ENCODE measurements at regions not wholly inside any gene's neighbourhood (a gene's known extent, or its start where the extent isn't known, plus 50 kb on each side); places are given as distances from the start of the nearest gene placed in this dataset.

GRCh38 chr6:33874136-33874760, 70.4 kb upstream of the MLN start:
- TF ChIP-seq CTCF (conservative IDR thresholded peaks at IDR 0.05), result no peak
- H3K27ac ChIP-seq, result no peak overlapping the region

DNA sequence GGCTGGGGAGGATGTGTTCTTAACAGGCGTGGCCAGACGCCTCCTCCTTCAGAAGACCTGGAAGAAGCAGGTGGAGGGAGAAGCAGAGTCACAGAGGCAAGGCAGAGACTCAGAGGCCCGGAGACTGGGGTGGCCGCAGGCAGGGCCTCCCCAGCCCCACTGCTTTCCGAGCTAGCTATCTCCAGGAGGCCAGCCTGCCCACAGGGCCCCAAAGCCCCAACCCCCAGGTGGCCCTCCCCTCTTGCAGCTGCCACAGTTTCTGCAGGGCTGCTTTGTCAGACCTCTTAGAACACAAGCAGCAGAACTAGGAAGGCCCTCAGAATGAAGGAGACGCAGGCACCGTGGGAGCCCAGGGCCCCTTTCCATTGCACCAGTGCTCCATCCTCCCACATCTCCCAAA, 69.0 kb upstream of the MLN start:
- TF ChIP-seq CTCF (conservative IDR thresholded peaks at IDR 0.05), result no peak
- no peak overlapping the region for H3K27ac ChIP-seq

DNA sequence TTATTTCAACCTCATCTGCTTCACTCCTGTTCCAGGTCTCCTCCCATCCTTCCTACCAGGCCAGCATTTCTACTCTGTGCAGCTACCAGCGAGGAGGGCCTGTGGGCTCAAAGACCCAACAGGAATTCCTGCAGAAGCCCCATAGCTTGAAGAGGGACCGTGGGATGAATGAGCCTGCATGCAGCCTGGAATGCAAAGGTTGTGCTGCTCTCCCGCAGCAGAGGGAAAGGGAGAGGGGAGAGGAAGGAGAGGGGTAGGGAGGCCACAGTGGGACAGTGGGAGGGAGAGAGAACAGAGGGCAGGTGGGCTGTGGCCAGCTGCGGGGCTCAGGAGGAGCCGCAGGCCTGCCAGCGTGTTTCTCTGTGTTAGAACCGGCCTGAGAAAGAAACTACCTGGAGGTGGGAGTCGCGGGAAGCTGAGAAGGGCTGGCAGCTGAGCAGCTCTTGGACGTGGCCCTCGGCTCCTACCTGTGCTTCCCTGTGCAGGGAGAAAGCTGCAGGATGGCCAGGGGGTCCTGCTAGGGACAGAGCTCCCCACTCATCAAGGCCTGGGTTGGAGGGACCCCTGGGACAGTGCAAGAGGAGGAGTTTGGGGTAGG, 66.1 kb upstream of the MLN start:
- no peak for TF ChIP-seq CTCF (conservative IDR thresholded peaks at IDR 0.05)
- no peak overlapping the region for H3K27ac ChIP-seq

DNA sequence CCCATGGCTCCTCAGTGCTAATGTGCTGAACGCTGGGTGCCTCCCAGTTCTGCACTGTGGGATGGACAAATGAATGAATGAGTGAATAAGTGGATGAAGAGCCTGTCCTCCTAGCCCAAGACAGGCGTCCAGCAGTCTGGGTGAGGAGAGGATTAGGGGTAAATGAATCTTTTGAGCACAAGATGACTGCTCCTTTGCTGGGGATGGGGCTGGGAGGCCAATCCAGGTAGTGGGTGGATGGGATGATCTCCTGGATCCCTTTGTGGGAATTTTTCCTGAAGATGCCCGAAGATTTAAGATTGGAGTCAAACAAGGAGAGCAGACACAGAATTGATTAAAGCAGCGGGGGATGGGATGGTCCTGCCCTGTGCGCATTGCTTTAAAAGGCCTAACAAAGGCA, 65.3 kb upstream of the MLN start:
- TF ChIP-seq CTCF (conservative IDR thresholded peaks at IDR 0.05), result no peak
- no peak overlapping the region for H3K27ac ChIP-seq

DNA sequence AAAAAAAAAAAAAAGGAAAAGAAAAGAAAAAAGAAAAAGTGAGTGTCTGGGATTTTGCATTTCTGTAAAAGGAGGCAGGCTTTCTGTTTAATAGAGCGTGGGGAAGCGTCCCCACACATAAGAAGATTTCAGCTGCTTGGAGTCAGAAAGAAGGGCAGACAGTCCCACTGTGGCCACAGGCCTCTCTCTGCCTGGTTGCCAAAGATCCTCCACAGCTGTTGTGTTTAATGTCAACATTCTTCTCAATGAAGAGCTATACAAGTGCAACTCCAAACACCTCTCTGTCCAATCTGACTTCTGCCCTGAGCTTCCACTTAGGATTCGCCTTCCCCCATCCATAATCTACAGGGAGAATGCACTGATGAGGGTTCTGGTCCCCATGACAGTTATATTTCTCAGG, 64.3 kb upstream of the MLN start:
- no peak for TF ChIP-seq CTCF (conservative IDR thresholded peaks at IDR 0.05)
- no peak overlapping the region for H3K27ac ChIP-seq

DNA sequence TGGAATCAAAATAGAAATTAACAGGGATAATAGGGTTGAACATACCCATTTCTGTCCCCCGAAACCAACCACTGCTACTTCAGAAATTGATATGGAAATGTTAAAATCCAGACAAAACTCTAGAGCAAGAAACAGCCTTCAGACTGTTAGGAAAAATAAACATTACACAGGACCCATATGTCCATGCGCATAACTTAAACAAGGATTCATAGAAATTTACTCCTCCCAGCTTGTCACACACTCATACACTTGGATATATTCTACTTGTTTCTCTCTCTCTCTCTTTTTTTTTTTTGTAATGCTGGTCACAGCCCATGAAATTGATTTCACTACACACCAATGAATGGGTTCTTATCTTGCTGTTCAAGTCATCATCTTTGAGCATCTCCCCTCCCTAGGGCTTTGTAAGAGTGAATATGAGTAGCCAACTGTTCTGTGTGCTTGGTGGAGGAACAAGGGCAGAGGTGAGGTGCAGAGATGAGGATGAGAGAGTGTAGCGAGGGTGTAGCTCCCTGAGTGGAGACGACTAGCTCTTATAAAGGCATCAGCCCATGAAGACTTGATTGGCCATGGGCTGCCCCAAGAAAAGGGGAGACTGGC, 61.8 kb upstream of the MLN start:
- no peak for TF ChIP-seq CTCF (conservative IDR thresholded peaks at IDR 0.05)
- no peak overlapping the region for H3K27ac ChIP-seq

DNA sequence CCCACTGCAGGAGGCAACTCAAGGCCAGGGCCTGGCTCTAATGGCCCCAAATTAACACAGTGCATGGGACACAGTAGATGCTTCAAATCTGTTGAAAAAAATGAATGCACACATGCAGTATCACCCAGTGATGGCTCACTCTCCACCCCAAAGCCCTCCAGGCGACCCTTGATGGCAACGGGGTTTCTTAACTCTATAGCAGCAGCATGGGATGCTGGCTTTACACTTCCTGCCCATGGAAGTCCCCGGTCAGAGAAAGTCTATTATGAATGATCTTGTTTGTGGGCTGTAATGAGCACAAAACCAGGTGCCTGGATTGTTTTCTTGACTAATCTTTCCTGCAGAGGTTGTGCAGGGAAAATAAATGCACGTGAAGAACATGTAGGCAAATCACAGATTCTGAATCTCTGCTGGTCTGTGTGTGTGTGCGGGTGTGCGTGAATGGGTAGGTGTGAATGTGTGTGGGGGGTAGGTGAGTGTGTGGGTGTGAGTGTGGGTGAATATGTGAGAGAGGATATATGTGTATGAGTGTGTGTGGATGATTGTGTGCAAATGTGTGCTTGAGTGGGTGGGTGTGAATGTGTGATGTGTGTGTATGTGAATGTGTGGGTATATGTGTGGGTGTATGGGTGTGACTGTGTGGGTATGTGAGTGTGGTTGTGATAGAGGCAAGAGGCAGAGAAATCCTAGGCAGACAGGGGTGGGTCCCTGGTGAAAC, 60.1 kb upstream of the MLN start:
- no peak for TF ChIP-seq CTCF (conservative IDR thresholded peaks at IDR 0.05)
- no peak overlapping the region for H3K27ac ChIP-seq
